GM19324 (cell line): ENCODE measurements at regions not wholly inside any gene's neighbourhood (a gene's known extent, or its start where the extent isn't known, plus 50 kb on each side); places are given as distances from the start of the nearest gene placed in this dataset.

Experiments used
- ATAC-seq: cut with Tn5 transposase; IDR thresholded peaks from one replicate; pipeline ENCODE4 v1.9.1; 2021; ENCODE audit warnings: mild to moderate bottlenecking, moderate library complexity; ENCODE audit not compliant: unreplicated experiment, low FRiP score

DNA sequence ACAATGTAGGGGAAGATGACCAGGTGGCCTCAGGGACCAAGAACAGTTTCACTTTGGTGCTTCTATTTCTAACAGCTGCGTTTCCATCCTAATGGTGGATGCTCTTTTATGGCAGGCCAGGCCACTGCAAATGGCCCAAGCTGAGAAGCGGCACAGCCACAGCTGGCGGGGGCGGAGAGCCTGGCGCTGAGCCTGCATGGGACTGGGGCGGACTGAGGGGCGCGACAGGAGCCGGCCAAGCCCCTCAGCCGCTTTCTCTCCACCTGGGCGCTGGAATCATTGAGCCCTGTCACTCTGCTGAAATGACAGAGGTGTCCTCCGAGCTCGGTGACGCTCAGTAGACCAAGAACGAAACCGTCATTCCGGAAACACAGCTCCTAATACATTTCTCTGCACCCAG lies 317.3 kb upstream of the PDE4D start:
- no peak for ATAC-seq

DNA sequence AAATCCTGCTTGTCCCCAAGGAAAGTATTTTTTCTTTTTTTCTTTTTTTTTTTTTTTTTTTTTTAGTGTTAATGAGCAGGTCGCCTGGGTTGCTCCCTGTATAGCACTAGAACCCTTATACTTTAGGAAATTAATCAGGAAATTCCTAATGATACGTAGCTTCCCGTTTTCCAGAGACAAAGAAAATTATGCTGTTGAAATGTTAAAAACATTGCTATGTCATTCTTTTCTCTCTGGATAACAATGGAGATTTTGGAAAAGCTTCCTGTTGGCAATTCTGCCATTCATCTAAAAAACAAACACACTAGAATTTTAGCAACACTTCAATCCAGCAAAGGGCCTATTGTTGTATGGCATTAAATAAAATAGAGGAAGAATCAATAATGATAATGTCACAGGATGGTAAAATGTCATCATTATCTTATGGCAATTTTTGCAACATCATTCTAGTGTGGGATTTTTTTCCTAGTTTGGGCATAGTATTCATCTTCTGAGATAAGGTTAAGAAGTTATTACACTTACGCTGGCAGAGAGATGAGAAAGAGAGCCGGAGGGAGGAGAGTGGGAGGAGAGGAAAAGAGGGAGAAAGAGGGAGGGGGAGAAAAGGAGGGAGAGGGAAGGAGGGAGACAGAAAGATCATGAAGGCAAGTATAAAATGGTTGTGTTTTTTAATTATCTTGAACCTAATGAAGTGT lies 315.8 kb upstream of the PDE4D start:
- no peak for ATAC-seq

DNA sequence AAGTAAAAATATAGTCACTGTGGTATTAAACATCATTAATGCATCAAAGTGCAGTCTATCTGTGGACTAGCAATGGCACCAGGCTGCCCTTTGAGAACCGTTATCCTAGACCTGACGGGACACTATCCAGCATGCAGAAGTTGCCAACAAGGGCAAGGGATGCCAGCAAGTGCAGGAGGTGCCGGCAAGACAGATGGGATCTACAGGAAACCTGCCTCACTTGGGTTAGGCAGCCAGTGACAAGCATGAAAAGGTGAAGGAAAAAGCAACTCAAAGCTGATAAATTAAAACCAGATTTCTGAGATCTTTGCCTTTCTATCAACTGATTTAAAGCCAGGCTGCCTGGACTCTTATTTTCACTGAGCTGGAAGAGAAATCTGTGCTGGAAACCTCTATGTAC lies 315.2 kb upstream of the PDE4D start:
- no peak for ATAC-seq

DNA sequence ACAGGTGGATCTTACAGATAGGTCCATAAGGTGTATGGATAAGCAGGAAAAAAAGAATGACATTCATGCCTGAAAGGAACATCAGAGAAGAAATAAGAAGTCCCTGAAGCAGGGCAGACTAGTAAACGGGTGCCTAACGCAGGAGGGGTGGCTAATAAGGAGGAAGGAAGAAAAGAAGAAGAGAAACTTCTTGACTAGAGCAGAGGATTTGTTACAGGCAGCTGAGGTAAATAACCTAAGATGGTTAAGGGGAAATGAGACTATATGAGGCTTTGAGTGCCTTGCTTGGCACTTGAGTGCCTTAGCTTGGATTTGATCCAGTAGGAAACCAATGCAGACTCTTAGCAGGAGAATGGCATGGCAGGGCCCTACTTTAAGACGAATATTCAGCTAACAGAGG lies 313.5 kb upstream of the PDE4D start:
- ATAC-seq, result peak; percentile 90

DNA sequence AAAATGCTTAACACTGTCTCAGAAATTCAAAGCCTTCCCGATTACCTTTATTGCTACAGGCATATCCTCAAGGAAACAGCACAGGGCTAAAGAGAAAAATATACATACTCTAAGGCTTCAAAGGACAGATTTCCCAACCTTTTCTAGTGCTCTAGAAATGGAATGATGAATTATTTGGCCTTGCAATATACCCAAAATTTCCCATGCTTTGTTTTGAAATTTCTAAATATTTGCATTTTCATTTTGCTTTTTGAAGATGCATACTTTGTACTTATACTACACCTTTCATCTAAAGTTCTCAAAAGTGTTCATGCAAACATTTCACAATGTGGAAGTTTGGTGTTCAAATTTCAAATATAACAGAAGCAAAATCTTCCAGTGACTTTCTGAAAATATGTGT lies 312.7 kb upstream of the PDE4D start:
- no peak for ATAC-seq

DNA sequence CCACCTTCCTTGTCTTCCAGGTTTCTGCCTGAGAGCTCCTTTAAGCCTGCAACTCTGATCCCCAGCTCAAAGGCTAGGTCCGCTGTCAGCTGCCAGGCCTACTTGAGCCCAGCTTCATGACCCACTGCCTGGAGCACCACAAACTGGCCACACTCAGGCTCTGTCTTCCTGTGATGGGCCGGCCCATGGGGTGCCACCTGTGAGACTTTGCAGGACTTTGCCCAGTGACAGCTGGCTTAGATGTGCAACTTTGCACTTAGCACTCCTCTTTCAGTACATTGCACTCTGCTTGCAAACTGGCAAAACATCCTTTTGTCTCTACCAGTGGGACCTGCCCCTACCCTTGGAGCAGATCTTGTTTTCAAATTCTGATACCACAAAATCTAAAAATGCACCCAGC lies 311.5 kb upstream of the PDE4D start:
- ATAC-seq, result no peak

DNA sequence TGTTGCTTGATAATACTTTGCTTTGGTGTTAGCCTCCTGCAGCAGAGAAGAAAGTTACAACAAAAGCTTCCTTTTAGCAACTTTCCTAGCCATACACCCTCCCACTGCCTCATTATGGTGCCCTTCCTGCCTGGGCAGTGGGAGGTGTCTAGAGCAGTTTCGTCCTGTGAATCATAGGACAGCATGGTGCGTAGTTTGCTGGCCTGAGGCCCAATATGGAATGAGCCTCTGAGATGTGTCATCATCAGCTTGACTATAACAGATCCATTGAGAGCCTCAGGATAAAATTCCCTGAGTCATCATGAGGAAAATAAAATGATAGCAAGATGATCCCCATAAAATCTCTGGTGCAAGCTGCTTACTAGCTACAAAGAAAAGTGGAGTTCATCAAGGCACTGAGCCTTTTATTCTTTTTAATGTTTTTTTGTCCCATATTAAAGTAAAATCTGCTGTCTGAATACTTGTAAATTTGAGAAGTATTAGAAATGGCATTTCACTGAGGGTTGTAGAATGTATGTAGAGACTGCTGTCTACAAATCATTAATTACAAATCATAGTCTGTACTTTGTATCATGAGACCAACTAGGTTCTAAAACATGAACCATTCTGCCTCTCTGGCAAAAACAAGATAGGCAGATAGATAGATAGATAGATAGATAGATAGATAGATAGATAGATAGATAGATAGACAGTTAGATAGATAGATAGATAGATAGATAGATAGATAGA lies 303.0 kb upstream of the PDE4D start:
- ATAC-seq, result no peak

DNA sequence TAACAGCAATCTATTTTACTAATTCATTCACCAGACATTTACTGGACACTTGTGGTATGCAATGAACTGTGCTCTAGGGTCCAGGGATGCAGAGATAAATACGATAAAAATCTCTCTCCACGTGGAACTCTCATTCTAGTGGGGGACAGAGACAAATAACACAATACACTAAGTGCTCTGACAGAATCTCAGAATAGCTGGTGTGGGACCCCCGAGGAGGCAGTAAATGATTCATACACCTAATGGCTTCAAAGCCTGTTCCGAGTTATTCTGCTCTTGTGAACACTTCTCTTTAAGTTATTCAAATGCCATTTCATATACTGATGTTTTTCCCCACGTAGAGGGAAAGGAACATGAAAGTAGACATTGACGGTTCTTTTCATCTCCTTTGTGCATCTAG lies 302.0 kb upstream of the PDE4D start:
- ATAC-seq, result no peak

DNA sequence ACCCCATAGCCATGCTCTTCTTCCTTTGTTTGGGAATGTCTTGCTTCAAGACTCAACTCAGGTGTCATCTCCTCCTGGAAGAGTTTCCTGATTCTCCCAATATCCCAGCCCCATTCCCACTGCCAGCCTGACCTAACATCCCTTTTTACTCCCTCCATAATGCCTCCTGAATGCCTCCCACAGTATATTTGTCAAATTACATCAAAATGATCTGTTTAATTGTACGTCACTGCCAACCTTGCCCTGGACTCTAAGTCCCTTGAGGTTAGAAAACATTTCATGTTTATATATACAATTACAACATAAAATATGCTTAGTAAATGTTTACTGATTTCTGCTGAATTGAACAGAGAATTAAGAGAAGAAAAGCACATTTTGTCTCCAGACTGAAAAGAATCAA lies 301.6 kb upstream of the PDE4D start:
- ATAC-seq, result no peak

DNA sequence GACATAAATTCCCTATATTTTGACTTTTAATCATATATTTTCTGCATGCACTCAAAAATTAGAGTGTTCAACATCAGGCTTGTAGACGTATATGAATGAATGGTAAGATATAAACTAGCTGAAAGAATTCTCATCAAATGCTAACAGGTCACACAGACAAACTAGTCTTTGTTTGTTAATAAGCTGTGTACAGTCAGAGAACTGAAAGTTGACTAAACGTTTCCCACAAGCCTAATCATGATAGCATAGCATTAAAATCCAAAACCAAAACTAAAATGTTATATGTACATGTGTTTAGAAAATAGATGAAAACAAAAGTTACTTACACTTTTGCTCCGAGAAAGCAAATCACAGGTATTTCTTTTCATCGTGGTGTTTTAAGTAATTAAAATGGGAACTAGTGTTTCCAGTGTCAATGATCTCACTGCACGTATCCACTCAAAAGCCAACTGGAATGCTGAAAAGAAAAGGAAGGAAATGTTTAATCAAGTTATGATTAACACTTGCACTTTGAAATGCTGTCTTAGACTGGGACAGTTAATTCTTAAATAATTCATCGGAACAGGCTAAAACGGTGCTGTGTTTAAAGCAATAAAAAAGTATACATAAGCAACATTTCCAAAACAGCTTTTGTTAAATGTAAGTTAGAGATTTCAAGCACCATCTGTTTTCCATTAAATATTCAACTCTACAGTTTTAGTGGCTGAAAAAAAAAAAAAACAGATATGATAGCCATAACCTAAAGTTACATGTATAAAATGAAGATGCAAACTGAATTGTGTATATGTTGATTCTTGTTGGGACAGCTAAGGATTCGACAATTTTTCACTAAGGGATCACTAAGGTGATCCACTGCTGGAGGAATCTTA lies 291.9 kb upstream of the PDE4D start:
- no peak for ATAC-seq

DNA sequence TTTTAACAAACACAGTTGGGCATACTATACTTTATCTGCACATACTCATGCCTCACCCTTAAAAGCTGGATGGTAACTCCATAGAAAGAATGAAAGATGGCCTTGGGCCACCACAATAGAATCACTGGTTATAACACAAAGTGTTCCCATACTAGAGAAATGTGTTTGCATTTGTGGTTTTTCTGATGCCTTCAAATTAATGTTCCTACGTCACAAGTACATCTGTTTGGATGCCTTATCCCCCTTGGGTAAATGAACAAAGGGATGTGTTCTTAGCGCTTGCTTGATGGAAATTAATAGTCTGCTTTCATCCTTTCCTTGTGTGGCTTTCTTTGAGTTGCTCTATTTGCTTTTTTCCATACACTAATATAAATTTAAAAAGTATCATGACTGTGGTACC lies 291.1 kb upstream of the PDE4D start:
- ATAC-seq, result no peak

DNA sequence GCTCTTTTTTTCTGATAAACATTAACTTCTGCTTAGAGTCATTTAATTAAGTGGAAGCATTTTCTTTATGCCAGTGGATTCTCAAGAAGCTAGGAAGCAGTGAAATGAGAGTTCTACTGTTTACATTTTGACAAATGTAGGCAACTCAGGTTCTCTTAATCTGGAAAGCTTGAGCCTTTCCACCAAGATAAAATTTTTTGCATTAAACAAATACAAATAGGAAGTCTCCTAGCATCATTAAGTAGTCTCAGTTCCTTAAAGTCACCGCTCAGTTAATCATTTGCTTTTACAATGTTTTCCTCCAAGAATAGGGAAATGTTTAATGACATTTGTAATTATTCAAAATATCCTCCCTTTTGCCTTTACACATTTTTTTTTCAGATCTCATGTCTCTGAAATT lies 290.4 kb upstream of the PDE4D start:
- ATAC-seq, result no peak

DNA sequence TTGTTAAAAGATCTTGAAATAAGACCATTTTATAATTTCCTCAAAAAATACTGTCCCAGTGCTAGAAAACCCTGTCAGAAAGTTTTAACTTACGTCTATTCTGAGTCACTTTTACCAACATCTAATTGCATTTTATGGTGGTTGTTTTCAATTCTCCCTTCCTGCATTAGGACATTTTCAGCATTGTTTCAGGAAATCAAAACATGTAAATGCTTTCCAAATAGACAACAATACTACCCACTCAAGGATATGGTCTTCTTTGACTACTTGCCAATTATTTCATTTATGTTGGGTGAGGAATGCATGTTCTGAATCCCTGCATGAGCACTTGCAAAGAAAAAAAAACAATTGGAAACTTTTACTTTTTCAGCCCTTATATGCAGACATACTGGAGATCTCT lies 284.6 kb upstream of the PDE4D start:
- ATAC-seq, result no peak

DNA sequence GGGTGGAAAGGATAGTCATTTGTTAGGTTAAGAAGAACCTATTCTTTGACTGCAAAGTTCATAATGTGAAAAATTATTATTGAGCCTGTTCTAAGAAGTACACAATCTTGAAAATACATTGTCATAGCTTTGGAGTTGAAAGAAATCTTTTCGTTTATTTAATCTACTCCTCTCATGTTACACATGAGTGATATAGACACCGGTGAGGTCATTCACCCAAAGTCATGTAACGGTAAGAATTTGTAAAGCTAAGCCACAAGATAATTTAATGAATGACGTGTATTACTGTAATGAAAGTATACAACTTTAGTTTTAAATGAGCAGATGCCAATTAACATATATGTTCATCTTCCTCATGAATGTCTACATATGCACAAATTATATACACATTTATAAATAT lies 284.1 kb upstream of the PDE4D start:
- no peak for ATAC-seq

DNA sequence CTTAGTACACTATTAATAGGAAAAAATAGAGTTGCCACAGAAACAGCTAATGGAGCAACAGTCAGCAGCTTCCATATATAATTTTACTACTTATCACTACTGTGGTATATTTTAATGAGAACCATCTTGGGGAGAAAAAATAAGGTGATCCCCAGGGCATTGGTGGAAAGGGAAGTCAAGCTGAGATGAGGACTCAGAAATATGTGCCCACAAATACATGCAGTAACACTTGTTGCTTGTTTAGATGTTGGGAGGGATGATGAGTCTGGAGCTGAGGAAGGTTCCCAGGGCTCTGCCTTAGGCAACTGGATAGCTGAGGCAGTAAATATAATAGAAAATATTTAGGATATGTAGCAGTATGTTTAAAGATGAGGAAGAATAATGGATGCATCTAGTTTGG lies 280.1 kb upstream of the PDE4D start:
- no peak for ATAC-seq

DNA sequence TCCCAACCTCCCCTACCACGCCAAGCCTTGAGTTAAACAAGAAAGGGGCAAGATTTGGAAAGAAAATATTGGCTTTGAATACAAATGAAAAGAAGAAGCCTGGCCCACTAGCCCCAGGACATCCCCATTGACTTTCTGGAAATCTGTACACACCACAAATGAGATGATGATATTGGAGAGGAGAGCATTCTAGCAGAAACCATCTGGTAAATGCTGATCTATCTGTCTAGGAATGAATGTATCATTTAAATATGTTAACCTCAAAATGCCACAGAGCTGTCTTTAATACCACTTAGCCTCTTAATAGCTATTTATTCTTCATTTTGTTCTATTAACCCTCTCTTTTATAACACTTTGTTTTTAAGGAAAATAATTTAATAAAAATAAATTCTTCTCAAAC lies 270.2 kb upstream of the PDE4D start:
- ATAC-seq, result no peak

DNA sequence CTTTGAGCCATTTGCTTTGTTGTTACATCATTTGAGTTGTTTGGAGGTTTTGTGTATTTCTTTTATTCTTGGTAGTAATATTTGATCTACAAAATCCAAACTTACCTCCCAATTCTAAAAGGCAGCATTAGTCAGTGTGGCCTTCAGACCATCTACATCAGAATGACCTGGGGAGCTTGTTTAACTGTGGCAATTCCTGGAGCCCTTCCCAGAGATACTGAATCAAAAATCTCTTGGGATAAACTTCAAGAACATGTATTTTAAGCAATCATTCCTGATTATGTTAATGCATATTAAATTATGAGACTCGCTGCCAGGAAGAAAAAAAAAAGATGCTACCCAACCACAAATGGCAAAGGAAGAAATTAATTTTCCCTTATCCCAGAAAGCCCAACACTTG lies 268.9 kb upstream of the PDE4D start:
- ATAC-seq, result no peak

DNA sequence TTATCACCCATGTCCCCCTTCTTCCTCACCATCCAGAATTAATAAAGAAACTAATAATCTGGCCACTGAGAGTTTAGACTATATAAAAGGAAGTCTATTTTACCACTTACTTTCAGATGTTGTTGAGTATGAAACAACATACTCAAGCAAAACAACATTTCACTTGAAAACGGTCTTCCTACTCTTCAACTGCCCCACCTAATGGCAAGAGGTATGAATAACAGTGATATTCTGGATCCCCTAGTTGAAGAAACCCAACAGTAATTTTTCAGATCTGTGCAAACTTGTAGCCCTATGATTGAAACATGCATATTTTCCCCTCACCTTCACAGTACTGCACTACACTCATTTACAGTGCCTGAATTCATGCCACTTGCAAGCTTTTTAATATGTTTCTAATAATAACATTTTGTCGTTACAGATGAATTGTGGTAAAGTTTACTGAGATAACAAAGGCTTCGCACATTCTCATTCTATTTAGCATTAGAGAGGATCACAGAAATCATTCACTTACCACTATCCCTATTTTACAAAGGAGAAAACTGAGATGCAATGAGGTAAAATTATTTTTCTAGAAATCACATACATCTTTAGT lies 267.9 kb upstream of the PDE4D start:
- no peak for ATAC-seq

DNA sequence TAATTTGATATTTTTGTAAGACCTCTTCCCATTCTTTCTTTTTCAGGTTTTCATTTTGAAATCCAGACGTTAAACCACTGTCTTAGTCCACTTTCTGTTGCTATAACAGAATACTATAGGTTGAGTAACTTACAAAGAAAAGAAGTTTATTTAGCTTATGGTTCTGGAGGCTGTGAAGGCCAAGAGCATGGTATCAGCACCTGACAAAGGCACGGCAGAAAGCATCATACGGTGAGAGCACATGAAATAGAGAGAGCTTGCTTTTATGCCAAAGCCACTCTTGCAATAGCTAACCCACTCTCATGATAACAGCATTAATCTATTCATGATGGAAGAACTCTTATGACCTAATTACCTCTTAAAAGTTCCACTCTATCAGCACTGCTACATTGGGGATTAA lies 255.6 kb upstream of the PDE4D start:
- ATAC-seq, result no peak

DNA sequence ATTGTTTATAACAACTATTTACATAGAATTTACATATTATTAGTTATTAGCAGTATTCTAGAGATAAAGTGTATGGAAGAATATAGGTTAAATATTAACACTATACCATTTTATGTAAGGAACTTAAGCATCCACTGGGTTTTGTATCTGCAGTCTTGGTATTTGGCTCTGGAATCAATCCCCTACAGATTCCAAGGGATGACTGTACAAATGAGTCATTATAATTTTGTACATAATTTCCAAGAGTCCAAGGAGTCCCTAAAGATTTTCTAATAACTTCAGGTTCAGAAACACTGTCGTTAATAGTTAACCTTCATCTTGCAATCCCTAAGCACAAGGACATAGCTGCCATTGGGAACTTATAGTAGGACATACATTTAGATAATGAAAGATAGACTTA lies 254.8 kb upstream of the PDE4D start:
- ATAC-seq, result no peak

DNA sequence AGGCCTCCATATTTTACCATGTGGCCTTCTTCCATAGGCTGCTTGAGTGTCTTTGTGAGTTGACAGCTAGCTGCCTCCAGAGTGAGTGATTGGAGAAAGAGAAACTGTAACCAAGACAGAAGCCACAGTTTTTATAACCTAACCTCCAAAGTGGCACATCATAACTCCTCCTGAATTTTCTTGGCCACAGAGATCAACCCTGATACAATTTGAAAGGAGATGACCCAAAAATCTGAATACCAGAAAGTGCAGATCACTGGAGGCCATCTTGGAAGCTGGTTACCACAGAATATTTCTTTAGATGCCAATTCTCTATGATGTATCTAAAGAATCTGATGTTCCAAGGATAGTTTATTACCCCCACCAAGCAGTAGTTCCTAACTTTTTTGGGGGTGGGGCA lies 254.3 kb upstream of the PDE4D start:
- no peak for ATAC-seq
